NCI-H226 (cell line): ENCODE measurements at regions not wholly inside any gene's neighbourhood (a gene's known extent, or its start where the extent isn't known, plus 50 kb on each side); places are given as distances from the start of the nearest gene placed in this dataset.

ENCODE experiments used
- DNase-seq: peaks from one replicate; pipeline ENCODE4 v3.0.0-alpha.2; 2015

DNA sequence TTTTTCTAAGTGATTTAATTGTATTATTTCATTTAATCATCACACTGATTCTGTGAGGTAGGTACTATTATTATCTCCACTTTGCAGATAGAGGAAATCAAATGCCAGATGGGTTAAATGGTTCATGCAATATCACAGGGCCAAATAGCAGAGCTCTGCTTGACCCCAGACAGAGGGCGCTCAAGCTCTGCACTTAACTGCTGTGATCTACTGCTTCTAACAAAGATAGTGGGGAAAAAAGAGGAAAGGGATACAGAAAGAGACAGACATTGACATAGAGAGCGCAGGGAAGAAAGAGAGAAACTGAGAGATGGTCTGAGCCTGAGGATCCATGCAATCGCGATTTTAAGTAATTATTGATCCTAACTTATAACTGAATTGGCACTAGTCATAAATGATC, 279.1 kb upstream of the THRB start:
- DNase-seq = peak; percentile 33

- no peak for DNase-seq
These were observed 286.3 kb upstream of the THRB start for GRCh38 chr3:24780991-24781390.

GRCh38 chr3:24781454-24781853, 286.8 kb upstream of the THRB start:
- no peak for DNase-seq

GRCh38 chr3:24793896-24794295, 299.2 kb upstream of the THRB start:
- DNase-seq = no peak

DNA sequence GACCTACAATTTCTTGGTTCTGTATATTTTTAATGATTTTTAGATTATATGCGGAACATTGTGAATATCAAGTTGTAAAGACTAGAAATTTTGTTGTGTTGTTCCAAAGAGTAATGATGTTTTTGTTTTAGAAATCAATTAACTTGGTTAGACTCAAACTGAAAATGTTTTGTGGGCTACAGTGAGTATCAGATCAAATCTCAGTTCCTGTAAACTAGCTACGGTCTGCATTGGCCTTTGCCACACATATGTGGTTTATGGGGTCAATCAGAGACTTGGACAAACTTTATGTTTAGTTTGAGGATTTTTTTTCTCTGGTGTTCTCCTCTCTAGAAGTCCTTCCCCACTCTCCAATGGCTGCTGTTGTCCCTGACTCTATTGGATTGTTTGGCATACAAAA, 308.0 kb upstream of the THRB start:
- DNase-seq = no peak

DNA sequence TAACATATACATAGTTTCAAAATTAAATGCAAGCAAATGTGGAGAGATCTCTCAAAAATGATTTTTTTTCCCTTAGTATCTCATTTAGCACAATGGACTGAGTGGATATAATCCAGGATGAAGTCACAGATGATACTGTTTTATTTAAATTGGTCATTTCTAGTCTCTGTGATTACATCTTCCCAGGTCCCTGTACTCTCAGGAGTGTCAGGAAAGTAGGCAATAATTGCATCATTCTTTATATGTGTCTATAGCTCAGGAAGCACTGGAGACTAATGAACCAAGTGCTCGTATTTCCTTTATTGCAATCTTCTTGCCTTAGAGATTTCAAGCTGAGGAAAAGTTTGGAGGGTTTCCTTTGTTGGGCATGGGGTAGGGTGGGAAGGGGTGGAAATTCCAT, 309.4 kb upstream of the THRB start:
- no peak for DNase-seq

DNA sequence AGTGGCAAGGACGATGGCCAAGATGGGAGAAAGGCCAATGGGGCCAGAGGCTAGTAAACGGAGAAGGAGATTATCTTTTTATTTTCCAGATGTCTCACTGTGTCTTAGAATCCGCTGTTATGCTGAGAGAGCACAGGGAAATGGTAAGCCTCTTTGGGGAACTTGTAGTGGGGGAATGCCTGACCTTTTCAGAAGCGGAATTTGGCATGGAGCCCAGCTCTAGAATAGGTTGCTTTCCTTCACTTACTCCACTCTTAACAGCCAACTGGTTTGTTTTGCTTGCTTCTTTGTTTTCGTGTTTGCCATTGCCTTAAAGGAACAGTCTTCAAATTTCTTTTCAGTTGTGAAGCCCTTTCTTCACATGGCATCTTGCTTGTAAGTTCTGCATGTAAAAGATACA, 316.2 kb upstream of the THRB start:
- DNase-seq = no peak

GRCh38 chr3:24812116-24812515, 317.5 kb upstream of the THRB start:
- no peak for DNase-seq

GRCh38 chr3:24818055-24818454, 323.4 kb upstream of the THRB start:
- DNase-seq = no peak

DNA sequence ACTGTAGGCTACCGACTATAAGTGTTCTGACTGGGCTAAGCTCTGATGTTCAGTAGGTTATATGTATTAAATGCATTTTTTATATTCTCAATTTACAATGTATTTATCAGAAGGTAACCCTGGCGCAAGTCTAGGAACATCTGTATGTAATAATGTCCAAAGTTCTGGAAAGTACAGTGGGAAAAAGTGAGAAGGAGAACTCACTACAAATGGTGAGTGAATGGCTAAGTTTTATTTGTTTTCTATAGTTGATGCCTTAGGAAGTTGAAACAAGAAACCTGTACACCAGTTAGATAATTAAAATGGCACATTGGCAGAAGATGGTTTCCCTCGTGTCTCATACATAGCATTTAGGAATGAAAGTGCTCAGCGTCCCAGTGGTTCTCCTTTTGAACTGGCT, 333.4 kb upstream of the THRB start:
- no peak for DNase-seq

- no peak for DNase-seq
These were observed 333.9 kb upstream of the THRB start for GRCh38 chr3:24828551-24828950.

DNA sequence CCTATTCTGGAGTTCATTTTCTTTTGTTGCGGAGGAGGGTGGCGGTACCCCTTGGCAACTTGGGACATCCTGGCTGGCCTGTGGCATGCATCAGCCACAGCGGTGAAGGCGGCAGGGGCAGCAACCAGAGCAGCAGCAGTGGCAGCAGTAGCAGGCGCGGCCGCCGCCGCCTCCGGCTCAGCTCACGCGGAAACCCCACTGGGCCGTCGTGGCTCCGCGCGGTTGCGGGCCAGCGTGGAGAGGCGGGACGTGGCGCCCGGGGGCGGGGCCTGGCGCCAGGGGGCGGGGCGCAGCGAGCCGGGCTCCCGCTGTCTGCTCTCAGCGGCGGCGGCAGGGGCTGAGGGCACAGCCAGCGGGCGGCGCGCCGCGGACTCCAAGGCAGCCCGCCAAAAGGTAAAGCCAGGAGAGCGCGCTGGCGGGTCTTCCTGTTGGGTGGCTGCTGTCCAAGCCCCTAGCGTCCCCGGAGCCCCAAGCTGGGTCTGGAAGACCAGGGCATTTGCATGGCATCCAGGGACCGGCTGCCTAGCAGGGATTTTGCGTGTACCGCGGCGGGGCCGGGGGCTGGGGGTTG, 334.4 kb upstream of the THRB start:
- no peak for DNase-seq

DNA sequence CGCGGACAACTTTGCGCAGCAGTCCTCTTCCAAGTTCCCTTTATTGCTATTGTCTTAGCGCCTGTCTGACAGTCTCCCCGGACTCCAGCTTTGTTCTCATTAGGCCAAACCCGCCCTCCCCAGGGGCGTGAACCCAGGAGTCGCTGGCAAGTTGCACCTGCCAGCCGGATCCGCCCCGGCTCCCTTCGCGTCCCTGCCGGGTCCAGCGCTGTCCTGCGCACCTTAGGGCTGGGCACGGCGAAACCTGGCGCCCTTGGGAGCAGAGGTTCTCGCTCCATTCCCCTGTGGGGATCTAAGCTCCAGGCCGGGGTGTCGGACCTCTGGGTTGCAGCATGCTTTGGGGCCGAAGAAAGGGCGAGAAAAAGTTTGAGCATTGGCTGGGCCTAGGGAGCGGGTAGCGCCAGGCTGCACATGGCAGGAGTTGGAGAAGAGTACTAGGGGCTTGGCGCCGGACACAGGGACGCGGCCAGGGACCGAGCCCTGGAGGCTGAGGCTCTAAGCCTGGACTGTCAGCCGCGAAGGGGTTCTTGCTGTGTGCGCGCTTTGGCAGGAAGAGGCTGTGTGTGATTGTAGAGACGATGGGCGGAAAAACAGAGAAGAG, 335.1 kb upstream of the THRB start:
- no peak for DNase-seq

DNA sequence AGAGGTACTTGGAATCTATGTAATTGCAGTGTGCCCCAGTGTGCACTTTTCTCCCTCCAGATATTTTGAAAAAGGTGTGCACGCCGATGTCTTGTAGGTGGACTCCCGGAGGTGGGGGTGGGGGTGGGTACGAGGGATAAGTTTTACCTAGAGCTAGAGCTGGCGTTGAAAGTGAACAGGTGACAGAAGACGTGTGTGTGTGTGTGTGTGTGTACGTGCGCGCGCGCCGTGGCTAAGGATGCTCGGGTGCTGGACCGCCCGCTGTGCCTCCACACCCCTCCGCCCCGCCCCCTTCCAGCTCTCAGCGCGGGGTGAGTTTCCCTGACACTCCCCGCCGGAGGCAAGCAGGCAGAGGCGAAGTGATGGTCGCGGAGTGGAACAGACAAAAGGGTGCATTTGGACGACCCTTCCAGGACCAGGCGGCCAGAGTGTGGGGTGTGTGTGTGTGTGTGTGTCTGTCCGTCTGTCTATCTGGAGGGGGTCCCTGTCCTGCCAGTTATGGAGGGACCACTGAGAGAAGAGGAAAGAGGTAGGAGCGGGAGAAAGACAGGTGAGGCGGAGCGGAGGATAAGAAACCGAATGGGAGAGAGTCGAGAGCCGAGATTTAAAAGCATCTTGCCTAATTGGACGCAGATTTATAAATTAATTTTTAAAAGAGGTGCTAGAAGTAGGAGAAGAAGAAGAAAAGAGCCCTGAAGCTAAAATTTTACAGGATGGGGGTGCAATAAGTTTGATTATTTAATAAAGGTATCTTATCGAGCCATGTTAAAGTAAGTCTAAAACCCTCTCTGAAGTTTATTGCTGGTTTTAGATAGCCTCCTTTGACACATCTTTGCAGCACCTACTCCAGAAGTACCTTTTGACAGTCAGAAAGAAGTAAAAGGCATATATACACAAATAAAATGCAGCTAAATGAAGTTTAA, 335.8 kb upstream of the THRB start:
- no peak for DNase-seq

GRCh38 chr3:24831221-24831620, 336.6 kb upstream of the THRB start:
- DNase-seq = no peak

DNA sequence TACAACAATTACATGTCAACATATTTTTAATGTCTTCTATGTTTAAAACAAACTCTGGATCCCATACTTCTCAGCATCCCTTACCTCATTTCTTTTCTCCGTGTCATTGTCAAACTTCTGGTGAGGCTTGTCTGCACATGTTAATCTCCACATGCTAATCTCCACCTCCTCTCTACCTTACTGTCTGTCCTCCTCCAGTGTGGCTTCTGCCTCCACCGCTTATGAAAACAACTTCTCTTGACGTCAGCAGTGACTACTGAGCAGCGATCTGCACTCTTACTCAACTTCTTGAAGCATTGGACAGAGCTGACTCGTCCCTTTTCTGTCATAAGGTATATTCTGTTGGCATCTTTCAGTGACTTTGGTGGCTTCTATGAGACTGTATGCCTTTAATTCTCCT, 338.2 kb upstream of the THRB start:
- DNase-seq = no peak

- DNase-seq = no peak
These were observed 339.8 kb upstream of the THRB start for GRCh38 chr3:24834442-24834841.

DNA sequence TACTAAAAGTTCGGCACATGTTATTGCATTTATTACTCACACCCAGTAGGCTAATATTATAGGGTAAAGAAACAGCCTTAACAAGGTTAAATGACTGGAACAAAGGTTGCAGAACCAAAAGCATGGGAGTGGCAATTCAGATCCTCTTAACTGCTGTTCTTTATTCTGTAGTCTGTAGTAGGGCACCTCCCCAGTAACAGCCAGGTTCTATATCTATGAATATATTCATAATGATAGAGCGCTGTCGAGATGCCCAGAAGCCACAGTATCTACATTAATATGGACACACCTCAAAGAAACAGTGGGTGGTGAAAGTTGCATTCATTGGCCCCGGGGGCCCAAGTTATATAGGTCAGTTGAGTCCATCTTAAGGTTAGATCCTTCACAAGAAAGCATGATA, 340.9 kb upstream of the THRB start:
- DNase-seq = no peak

DNA sequence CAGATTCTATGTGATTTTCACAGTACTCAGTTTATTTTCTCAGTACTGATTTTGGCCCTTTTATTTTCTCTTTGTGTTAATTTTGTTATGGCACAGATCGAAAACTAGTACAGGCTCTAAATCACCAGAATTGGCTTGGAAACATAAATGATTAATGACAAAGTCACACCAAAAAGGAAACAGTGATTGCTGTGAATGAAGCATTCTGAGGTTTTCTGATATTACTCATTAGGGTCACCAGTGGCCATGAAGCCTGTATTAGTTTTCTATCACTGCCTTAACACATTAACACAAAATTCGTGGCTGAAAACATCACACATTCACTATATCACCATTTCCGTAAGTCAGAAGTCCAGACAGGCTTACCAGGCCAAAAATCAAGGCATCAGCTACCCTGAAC, 343.0 kb upstream of the THRB start:
- DNase-seq = no peak

DNA sequence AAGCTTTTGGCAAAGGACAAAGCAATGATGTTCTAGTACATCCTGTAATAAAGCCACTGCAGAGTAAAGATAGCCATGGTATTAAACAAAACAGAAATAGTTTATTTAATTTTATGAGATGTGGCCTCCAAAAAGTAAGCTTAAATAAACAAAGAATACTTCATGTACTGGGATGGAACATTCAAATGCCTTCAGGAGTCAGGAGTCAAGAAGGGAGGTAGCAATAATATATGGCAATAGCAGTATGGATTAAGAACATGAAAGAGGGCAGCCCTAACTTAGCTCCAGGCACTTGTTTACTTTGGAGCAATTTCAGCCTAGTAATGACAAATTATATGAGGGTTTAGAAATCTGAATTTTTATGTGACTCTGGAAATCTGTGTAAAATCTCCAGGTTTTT, 343.9 kb upstream of the THRB start:
- DNase-seq = no peak

DNA sequence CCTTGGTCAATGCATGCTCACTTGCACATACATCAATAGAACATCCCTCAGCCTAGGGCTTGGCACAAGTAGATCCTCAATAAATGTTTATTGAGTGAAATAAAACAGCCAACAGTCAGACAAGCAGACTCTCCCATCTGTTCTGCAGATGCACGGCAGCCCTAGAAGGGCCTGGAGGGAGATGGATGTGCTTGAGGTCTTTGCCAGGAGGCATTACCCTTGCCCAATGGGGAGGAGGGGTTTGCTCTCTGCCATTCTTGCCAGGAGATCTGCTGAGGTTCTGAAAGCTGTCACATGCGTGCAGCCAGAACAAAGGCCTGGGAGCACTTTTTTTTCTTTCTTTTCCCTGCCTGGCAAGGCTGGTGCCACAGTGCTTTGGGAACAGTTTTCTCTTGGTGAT, 349.3 kb upstream of the THRB start:
- DNase-seq = no peak

DNA sequence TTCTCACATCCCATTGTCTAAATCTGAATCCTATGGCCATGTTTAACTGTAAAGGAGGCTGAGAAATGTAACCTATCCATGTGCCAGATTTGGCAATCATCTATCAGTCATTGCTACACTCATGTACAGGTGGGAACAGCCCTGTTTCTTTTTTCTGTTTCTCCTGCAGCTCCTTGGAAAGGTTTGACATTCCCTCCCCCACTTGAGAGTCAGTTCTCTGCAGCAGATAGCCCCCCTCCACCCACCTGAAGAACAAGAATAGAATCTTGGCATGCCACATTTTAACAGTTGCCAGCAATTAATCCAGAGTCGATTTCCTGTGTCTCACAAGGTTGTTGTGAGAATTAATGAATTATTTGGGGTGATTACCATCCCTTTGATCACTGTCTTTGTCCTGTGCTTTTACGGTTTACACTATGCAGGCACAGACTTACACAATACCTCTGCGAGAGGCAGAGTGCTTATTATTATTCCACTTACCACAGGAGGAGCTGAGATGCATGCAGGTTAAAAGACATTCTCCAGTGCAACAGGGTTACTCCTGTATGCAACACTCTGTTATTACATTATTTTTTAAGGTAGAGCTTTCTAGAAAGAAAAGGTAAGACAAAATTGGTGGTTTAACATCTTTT, 351.0 kb upstream of the THRB start:
- DNase-seq = no peak

- DNase-seq = no peak
These were observed 351.7 kb upstream of the THRB start for GRCh38 chr3:24846286-24846860.

- DNase-seq = no peak
These were observed 355.6 kb upstream of the THRB start for GRCh38 chr3:24850245-24850644.
